HG03439 (cell line): ENCODE measurements at regions not wholly inside any gene's neighbourhood (a gene's known extent, or its start where the extent isn't known, plus 50 kb on each side); places are given as distances from the start of the nearest gene placed in this dataset.

Experiments used
- ATAC-seq: cut with Tn5 transposase; IDR thresholded peaks from one replicate; pipeline ENCODE4 v1.9.1; 2021; ENCODE audit warnings: mild to moderate bottlenecking, moderate library complexity; ENCODE audit not compliant: unreplicated experiment

GRCh38 chr1:25082216-25082899 lies 149.9 kb downstream of the SYF2 start:
- ATAC-seq, result no peak

GRCh38 chr1:25081496-25081895 lies 150.8 kb downstream of the SYF2 start:
- no peak for ATAC-seq

DNA sequence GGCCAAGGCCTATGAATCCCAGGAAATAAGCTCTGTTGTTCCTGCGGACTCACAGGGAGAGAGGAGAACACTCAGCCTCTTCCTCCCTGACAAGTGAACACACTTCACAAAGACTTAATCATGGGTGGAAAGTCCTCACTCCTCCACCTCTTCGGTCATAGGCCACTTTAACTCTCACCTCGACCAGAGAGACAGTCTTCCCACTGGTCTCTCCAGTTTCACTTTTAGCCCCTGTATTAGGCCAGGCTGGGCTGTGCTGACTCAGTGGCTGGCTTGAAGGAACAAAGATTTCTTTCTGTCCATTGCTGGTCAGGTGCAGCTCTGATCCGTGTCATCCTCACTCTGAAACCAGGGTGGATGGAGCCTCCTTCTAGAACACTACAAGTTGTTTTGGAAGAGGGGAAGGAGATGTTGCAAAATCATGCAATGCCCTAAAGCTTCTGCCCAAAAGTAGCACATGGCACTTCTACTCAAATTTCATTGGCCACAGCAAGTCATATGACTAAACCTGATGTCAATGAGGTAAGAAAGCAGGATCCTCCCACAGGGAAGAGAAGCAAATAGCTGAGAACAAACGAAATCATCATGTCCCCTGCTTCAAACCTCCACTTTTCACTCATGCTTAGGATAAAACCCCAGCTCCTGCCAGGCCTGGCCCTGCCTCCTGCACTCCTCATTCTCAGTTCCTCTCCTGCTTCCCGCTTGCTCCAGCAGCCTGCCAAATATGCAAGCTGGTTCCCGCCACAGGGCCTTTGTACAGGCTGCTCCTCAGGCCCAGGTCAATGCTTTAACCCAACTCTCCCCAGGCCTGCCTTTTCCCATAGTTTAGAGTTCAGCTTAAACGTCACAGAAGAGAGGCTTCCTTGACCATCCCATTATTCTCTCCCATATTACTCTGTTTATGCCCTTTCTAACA lies 150.5 kb upstream of the RUNX3 start:
- ATAC-seq, result no peak

DNA sequence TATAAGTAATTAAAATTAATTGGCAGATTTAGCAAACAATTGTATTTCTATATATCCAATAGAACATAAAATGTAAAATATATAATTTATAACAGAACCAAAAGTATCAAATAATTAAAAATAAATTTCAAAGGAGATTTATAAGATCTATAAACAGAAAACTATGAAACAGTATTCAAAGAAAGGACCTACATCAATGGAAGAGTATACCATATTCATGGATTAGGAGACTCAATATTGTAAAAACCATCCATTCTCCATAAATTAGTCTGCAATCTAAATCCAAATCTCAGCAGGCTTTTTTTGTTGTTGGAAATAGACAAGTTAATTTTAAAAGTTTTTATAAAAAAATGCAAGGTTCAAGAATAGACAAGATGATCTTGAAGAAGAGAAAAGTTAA lies 149.0 kb upstream of the RUNX3 start:
- ATAC-seq, result no peak

DNA sequence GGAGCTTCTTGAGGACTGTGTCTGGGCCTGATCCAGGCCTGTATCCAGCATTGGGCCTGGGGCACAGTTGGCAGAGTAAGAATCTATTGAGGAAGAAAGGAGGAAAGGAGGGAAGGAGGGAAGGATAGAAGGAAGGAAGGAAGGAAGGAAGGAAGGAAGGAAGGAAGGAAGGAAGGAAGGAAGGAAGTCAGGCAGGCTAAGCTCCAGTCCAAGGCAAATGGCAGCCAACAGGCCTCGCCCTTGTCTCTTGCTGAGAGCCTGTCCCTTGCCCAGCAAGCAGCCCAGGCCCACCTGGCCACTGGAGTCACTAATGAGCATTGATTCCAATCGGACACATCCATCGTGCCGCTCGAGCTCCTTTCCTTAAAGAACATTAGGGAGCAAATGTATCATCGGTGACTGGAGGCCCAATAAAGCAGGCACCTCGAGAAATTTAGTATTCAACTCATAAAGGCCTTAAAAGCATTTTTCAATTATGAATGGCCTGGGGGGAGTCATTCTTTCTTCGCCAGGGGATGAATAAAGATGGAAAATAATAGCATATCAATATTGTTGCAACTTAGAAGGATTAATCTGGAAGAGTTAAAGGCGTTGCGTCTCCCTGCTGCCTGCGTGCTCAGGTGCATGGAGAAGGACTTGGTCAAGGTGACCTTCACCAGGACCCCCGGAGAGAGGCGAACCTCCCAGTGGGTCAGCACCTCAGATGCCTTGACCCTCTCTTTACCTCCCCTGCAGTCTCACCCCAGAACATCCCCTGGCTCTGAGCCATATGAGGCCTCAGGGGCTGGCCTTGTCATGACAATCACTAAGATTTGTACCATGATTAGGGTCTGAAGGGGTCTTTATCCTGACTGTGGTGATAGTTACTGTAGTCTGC lies 144.5 kb upstream of the RUNX3 start:
- ATAC-seq, result no peak

DNA sequence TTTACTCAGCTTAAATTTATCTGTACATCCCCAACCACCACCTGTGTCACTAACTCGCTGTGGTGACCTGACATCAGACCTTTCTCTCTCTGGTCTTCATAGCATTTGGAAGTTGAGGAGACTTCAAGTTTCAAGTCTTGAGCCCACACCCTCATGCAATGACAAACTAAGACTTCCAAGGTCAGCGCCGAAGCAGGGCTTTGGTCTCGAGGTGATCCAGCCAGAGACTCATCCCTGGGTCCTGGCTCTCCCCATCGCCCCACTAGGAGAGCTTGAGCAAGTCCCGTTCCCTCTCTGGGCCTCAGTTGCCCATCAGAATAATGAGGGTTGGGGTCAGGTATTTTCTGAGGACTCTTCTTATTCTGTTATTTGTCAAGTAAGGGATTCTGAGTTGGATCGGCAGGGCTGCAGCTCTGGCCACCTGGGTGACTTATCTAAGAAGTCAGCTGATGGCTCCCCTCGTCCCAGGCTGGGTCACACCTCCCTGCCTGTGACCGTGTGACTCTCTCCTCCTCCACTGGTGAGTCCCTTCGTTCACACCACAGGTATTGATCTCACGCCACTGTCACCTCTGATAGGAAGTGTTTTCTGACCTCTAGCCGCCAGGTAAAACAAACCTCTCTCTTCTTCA lies 143.7 kb upstream of the RUNX3 start:
- ATAC-seq, result no peak

DNA sequence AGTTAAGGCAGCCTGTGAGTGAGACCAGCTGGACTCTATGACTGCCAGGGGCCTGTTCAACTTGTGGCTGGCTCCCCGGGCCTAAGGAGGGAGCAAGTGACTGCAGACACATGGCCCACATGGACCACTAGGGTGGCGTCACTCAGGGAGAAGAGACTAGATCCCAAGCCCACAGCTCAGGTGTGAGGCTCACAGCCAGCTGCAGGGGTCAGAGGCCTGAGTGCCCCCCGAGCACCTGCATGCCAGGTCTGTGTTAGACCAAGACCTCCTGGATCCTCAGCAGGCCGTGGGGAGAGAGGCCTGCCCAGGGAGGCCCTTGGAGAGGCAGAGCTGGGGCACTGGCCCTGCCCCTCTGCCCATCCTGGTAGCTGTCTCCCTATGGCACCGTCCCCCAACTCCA lies 142.4 kb upstream of the RUNX3 start:
- ATAC-seq, result no peak

- ATAC-seq, result no peak
Measured at GRCh38 chr1:25068829-25069228, 138.8 kb upstream of the RUNX3 start.

DNA sequence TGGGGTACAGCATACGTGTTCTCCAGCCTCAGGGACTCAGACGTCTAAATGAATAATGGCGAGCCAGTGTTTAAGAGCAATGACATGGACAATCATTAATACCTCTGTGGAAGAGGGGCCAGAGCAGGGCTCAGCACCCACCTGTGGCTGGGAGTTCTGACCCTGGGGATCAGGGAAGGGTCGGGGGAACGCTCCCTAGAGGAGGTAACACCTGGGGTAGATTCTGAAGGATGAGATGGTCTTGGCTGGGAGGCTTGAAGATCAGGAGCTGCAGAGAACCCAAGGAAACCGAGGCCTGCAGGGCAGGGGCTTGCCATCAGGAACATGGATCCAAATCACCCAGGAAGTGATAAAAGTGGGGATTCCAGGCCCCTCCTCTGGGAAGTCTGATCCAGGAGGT lies 138.2 kb upstream of the RUNX3 start:
- ATAC-seq, result no peak

- ATAC-seq, result no peak
Measured at GRCh38 chr1:25067518-25068251, 137.6 kb upstream of the RUNX3 start.

DNA sequence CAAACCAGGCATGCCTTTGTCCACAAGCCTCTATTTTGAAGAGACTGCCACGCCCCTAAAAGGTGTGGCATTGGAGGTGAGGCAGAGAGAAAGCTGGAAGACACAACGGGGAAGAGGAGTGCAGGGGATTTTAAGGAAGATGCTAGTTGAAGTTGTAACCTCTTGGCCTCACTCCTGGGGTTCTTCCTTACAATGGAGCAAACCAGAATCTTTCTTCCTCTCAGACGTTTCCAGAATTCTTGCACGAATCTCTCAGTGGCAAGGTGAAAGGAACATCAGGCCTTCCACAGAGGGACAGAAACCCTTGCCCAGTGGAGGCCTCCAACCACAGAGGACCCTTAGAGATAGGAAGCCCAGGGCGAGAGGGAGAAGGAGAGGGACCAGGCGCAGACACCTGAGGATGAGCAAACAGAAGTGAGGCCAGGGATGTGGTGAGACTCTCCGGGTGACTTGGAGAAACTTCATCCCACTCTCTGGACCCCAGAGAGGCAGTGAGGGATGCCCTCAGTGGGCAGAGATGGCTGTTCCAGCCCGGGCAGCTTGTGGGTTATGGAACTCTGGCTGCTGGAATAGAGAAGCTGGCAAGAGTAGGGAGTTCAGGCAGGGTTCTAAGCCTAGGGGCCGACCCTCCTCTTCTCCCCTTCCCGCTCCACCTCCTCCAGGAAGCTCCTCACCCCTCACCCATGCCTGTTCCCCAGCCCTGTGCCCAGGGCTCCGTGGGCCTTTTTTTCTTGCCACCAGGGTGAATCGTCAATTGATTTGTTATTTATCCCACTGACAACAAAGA lies 136.8 kb upstream of the RUNX3 start:
- no peak for ATAC-seq

DNA sequence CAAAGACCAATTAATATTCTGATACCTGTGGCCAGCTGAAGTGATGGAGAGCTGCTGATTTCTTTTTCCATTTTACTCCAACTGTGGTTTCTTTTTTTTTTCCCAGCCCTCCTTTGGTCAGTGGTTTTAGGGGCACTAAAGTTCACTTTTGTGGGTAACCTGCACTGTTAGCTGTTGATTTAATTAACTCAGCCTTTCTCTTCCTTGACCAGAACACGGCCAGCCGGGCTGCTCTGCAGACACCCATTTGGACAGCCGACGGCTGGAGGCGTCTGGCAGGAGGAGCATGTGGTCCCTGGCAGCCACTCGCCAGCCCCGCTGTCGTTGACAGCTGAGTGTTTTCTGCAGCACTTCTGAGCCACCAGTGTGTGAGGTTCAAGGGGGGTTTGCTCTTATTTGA lies 136.2 kb upstream of the RUNX3 start:
- ATAC-seq, result no peak

GRCh38 chr1:25065795-25066238 lies 135.7 kb upstream of the RUNX3 start:
- no peak for ATAC-seq

DNA sequence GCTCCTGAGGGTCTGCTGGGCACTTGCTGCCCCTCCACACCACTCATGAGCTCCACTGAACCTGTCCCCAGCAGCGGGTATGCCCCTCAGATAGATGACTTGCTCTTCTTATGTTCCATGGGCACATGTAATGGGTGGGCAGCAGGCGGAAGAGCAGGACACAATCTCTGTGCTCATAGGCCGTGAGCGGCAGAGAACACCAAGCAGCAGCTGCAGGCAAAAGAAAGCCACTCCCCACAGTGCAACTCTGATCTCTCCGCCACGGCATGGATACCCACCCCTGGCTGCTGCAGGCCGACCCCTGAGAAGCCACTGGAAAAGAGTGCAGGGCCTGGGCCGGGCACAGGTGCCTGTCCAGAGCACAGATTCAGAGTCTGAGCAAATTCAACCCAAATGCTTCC lies 135.2 kb upstream of the RUNX3 start:
- ATAC-seq, result no peak

DNA sequence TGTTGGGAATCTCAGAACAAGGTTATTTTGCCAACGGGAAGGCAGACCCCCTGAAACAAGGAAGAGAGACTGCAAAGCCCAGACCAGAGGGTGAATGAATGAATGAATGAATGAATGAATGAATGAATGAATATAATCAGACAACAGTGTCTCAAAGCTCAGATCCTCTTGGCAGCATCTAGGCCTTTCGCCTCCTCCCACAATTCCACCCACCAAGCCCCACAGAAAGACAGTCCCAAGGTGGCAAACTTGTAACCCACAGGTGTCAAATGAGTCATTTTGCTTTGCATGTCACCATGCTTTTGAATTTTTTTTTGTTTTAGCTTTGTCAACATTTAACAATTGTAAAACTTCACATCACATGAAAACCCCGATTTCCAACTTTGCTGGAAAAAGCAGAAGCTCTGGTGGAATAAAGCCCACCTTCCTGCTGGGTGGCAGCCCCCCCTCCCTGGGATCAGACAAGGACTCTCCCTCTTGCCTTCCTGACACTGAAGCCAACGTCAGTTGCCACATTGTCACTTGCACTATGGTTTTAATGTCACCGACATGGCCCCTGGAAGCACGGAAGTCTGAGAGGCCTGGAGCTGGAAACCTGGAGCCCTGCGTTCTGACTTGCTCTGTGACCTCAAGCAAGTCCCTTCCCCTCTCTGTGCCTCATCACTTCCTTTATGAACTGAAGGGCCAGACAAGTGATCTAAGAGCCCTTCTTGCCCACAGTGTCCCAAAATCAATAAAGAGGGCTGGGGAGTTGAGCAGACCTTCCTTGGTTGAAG lies 134.6 kb upstream of the RUNX3 start:
- ATAC-seq, result no peak

GRCh38 chr1:25063591-25064416 lies 133.7 kb upstream of the RUNX3 start:
- ATAC-seq, result no peak

DNA sequence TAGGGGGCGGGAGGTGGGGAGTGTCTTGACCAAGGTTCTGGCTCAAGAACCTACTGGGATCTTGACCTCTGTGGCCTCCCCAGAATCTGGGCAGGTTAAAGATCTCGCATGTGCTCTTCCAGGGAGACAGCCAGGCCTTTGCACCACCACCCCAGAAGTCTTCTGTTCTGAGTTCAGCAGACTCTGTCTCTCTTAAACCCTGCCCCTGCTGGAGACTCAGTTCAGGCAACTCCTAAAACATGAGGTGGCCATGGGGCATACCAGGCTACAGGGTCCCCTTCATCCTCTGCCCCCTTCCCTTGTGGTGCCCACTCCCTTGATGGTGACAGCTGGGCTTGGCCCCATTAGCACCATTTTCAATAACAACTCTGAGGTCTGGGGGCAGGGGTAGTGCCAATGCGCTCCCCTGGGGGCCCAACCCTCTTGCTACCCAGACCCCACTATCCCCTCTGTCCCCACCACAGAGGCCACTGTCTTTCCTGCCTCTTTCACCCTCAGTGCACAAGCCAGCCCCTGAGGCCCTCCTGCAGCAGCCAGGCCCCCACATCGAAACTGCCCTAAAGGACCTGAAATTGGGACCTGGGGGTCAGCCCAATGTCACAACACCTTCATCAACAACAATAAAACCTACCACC lies 132.7 kb upstream of the RUNX3 start:
- no peak for ATAC-seq
